ENCODE measurements at regions not wholly inside any gene's neighbourhood (a gene's known extent, or its start where the extent isn't known, plus 50 kb on each side); places are given as distances from the start of the nearest gene placed in this dataset.

DNA sequence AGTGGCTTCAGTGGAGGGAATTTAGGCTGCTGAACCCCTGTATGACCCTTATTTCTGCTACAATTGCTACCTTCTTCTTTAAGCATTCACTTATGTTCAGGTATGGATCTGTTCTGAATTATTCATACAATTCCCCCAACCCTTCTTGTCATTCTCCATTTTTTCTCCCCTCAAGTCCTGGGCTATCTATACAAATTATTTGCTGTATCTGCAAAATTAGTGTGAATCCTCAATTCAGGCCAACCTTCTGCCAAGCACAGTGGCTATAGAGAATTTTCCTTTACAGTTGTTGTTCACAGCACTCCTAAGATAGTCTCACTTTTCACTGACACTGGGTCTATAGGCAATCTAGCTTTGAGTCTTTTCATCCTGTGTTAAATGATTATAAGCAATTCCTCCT is 119.2 kb upstream of the CNTN1 start:
- H3K36me3 ChIP-seq = no peaks in the 10 kb centered on the region
- no peak overlapping the region for H3K4me3 ChIP-seq
- no peak for ATAC-seq
- intact Hi-C loops (cut with DNase I) = no loop called here
- no peaks in the 10 kb centered on the region for H3K9me3 ChIP-seq
- H3K27me3 ChIP-seq = no peaks in the 10 kb centered on the region
- no peak for DNase-seq
- TF ChIP-seq, protein P1, sequence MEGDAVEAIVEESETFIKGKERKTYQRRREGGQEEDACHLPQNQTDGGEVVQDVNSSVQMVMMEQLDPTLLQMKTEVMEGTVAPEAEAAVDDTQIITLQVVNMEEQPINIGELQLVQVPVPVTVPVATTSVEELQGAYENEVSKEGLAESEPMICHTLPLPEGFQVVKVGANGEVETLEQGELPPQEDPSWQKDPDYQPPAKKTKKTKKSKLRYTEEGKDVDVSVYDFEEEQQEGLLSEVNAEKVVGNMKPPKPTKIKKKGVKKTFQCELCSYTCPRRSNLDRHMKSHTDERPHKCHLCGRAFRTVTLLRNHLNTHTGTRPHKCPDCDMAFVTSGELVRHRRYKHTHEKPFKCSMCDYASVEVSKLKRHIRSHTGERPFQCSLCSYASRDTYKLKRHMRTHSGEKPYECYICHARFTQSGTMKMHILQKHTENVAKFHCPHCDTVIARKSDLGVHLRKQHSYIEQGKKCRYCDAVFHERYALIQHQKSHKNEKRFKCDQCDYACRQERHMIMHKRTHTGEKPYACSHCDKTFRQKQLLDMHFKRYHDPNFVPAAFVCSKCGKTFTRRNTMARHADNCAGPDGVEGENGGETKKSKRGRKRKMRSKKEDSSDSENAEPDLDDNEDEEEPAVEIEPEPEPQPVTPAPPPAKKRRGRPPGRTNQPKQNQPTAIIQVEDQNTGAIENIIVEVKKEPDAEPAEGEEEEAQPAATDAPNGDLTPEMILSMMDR (IDR thresholded peaks at IDR 0.05) = no peak
- H3K27ac ChIP-seq = no peak overlapping the region
- FAIRE-seq = no peak
- no peaks in the 10 kb centered on the region for H3K4me1 ChIP-seq

DNA sequence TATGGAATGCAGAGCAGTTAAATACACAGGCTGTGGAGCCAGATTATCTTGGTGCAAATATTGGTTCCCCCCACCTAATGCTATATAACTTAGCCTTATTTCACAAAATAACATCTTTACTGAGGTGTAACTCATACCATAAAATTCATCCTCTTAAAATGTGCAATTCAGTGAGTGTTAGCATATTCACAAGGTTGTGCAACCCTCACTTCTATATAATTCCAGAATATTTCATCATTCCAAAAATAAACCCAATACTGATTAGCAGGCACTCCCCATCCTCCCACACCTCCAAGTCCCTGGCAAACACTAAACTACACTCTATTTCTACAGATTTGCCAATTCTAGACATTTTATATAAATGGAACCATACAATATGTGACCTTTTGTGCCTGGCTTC is 116.3 kb upstream of the CNTN1 start:
- no peaks in the 10 kb centered on the region for H3K9me3 ChIP-seq
- no peak for FAIRE-seq
- TF ChIP-seq, protein P1 (IDR thresholded peaks at IDR 0.05) = no peak
- no peaks in the 10 kb centered on the region for H3K36me3 ChIP-seq
- intact Hi-C loops (cut with DNase I) = no loop called here
- no peak overlapping the region for H3K27ac ChIP-seq
- H3K4me1 ChIP-seq = no peaks in the 10 kb centered on the region
- no peaks in the 10 kb centered on the region for H3K27me3 ChIP-seq
- no peak for ATAC-seq
- DNase-seq = no peak
- H3K4me3 ChIP-seq = no peak overlapping the region

DNA sequence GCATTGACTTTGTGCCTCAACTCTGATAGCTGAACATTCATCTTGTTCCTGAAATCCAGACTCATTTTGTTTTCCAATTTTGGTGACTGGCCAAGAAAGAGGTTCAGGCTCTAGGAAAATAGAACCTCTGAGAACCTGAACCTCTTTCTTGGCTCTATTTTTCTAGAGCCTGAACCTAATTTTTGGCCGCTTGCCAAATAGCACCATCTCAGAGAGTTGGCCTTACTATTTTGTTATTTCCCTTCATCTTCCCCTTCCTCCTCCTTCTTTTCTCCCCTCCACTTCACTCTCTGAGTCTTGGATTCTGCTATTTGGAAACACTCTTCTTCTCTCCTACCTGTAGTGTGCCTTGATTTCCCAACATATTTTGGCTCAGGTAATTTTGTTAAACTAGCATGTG is 114.4 kb upstream of the CNTN1 start:
- ATAC-seq = no peak
- no peaks in the 10 kb centered on the region for H3K27me3 ChIP-seq
- TF ChIP-seq, protein P1 (IDR thresholded peaks at IDR 0.05) = no peak
- H3K36me3 ChIP-seq = no peaks in the 10 kb centered on the region
- WGBS, 2 donors = 35 to 52% methylated on average over 1 of the region's 1 CpG
- H3K4me1 ChIP-seq = no peaks in the 10 kb centered on the region
- FAIRE-seq = no peak
- H3K27ac ChIP-seq = no peak overlapping the region
- no peaks in the 10 kb centered on the region for H3K9me3 ChIP-seq
- intact Hi-C loops (cut with DNase I) = no loop called here
- DNase-seq = no peak
- H3K4me3 ChIP-seq = no peak overlapping the region

DNA sequence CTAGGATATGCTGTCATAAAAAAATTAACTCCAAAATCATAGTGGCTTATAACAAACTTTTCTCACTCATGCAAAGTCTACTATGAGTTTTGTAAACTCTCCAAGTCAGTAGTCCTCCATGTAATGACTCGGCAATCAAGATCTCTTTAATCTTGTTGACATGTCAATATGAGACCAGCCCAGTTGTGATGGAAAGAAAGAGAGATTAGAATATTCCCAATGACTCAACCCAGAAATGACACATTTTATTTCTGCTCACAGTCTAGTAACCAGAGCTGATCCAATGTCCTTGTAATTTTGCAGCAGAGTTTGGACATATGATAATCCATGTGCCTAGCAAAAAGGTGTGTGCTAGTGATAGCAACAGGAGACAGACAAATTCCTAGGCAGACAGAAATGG is 112.6 kb upstream of the CNTN1 start:
- H3K4me1 ChIP-seq = no peaks in the 10 kb centered on the region
- no peaks in the 10 kb centered on the region for H3K27me3 ChIP-seq
- FAIRE-seq (no peak), DNase-seq (no peak), ATAC-seq (no peak)
- no peaks in the 10 kb centered on the region for H3K9me3 ChIP-seq
- H3K36me3 ChIP-seq = no peaks in the 10 kb centered on the region
- TF ChIP-seq, protein P1 (IDR thresholded peaks at IDR 0.05) = no peak
- H3K4me3 ChIP-seq = no peak overlapping the region
- 53 to 74% methylated on average over 1 of the region's 1 CpG for WGBS, 2 donors
- no peak overlapping the region for H3K27ac ChIP-seq
- intact Hi-C loops (cut with DNase I) = no loop called here

DNA sequence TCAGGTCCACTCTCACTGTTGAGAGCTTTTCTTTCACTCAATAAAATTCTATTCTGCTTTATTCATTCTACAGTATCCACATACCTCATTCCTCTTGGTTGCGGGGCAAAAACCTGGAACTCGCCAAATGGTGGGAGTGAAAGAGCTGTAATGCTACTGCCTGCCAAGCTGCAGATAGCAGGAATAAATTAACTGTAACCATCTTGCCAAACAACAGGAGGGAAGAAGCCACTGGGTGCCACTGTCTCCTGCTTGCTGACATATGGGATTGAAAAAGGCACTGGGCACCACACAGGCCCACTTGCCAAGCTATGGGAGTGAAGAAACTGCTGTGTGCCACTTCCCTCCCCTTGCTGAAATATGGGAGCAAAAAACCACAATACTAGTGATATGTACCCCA is 111.9 kb upstream of the CNTN1 start:
- Histone ChIP-seq H3K27ac (no peak overlapping the region), H3K27me3 (no peaks in the 10 kb centered on the region), H3K9me3 (no peaks in the 10 kb centered on the region), H3K36me3 (no peaks in the 10 kb centered on the region), H3K4me3 (no peak overlapping the region), H3K4me1 (no peaks in the 10 kb centered on the region)
- ATAC-seq (no peak), FAIRE-seq (no peak), DNase-seq (no peak)
- TF ChIP-seq, protein P1 (IDR thresholded peaks at IDR 0.05) = no peak
- WGBS, 2 donors = 89 to 96% methylated on average over 2 of the region's 2 CpGs
- intact Hi-C loops (cut with DNase I) = no loop called here

All from pancreas (tissue), 10 donors.